UCSD-AML1 (cell line): ENCODE measurements at regions not wholly inside any gene's neighbourhood (a gene's known extent, or its start where the extent isn't known, plus 50 kb on each side); places are given as distances from the start of the nearest gene placed in this dataset.
A peak's percentile ranks its signal among the peaks of the same experiment; 100 is the strongest.
"Not testable (repeated sequence)": the region's sequence is repeated elsewhere in the genome, so short reads cannot be mapped to it uniquely, and the experiment has no call there.

ENCODE experiments used
- DNase-seq: peaks from one replicate; lab custom pipeline; 2025; ENCODE audit not compliant: unreplicated experiment; lab: John Stamatoyannopoulos, UW

- no peak for DNase-seq
Measured at GRCh38 chr1:213324859-213325258, 273.8 kb downstream of the RPS6KC1 start.

- DNase-seq = no peak
Measured at GRCh38 chr1:213325482-213325881, 274.4 kb downstream of the RPS6KC1 start.

- no peak for DNase-seq
Measured at GRCh38 chr1:213326281-213327016, 275.4 kb downstream of the RPS6KC1 start.

- peak; percentile 29 for DNase-seq
Measured at GRCh38 chr1:213327017-213327667, 276.1 kb downstream of the RPS6KC1 start.

DNA sequence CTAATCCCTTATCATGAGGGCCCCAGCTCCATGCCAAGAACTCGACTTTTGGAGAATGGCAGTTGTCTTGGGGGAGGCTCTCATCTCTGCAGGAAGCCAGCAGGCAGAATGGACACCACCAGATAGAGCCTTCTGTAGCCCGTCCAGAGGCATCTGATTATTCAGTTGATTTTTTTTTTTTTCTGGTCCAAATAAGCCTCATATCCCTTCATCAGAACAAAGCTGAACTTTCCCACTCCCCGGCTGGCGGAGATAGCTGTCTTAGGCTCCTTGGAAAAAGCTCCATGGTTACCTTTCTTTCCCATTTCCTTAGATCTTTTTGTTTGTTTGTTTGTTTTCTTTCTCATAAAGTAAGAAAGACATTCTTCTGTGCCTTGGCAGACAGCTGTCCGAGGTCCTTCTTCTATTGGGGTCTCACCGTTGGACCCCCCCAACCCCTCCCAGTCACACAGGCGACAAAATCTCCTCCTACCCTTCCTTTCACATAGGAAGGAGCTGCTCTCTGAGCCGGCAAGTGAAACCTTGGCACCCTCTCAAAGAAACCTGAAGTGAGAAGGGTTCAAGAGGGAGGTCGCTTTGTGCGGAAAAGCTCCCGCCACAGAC, 278.5 kb downstream of the RPS6KC1 start:
- no peak for DNase-seq

GRCh38 chr1:213330281-213330680, 279.2 kb downstream of the RPS6KC1 start:
- DNase-seq = no peak

GRCh38 chr1:213331631-213332175, 280.7 kb downstream of the RPS6KC1 start:
- no peak for DNase-seq

- DNase-seq = no peak
Measured at GRCh38 chr1:213332491-213332890, 281.4 kb downstream of the RPS6KC1 start.

DNA sequence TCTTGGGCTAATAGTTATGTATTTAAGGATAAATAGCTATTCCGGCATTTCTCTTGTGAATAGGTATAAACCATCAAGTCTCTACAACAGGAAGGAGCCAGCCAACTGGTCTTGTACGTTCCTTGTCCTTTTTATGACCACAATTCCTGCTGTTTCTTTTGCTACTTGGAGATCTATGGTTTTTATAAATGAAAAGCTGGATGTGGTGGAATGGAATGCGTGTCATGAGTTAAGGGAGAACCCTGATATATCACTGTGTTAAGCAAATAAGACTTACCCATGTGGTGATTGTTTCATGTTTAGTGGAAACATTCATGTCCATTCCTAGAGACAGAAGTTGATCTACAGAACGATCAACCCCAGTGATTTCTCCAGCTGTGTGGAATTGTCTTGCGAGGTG, 282.1 kb downstream of the RPS6KC1 start:
- no peak for DNase-seq

GRCh38 chr1:213335084-213335483, 284.0 kb downstream of the RPS6KC1 start:
- DNase-seq = no peak

DNA sequence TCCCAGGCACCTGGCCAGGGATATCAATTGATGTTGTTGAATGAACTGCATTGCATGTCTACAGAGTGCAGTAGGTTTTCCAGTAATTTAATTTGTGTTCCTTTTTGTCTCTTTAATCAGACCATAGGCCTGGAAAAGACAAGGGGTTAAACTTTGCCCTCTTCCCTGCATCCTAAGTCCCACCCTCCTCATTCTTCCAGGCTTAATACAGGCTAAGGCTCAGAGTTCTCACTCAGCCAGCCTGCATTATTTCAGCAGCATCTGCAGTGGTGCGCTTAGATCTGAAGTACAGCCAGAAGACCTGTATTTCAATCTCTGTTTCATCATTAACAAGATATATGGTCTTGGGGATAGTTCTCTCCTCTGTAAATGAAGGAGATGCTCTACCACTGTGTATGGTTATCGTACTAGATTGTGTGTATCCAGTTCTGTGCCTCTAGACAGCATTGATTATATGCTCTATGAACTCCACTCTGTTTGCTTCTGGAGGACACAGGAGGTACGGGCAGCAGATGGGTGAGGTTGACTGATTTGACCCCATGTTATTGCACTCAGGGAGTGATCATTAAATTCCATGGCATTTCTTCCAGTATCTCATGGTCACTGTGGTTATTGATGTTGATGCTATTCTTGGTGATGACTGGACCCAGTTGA, 286.1 kb downstream of the RPS6KC1 start:
- no peak for DNase-seq

- DNase-seq = no peak
Measured at GRCh38 chr1:213340593-213340992, 289.6 kb downstream of the RPS6KC1 start.

DNA sequence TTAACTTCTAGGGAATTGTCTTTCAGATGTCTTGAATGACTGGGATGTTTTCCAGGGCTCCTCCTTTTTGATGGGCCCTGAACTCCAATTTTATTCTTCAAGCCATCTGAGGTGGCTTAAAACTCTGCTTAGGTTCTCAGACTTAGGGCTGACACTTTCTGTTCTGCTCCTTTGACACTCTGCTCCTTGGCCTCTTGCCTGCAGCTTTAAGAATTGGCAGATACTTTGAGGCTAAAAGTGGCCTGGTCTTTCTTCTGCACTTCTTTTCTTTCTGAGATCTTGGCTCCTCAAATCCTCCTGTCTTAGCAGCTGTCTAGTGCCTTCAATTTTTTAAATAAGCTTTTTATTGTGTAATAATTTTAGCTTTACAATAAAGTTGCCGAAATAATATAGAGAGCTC, 294.6 kb downstream of the RPS6KC1 start:
- DNase-seq = no peak

GRCh38 chr1:213357403-213357802, 306.4 kb downstream of the RPS6KC1 start:
- no peak for DNase-seq

DNA sequence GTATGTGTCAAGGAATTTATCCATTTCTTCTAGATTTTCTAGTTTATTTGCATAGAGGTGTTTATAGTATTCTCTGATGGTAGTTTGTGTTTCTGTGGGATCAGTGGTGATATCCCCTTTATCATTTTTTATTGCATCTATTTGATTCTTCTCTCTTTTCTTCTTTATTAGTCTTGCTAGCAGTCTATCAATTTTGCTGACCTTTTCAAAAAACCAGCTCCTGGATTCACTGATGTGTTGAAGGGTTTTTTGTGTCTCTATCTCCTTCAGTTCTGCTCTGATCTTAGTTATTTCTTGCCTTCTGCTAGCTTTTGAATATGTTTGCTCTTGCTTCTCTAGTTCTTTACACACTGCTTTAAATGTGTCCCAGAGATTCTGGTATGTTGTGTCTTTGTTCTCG, 307.3 kb downstream of the RPS6KC1 start:
- DNase-seq = not testable (repeated sequence)

- DNase-seq = no peak
Measured at GRCh38 chr1:213362598-213362997, 311.6 kb downstream of the RPS6KC1 start.

DNA sequence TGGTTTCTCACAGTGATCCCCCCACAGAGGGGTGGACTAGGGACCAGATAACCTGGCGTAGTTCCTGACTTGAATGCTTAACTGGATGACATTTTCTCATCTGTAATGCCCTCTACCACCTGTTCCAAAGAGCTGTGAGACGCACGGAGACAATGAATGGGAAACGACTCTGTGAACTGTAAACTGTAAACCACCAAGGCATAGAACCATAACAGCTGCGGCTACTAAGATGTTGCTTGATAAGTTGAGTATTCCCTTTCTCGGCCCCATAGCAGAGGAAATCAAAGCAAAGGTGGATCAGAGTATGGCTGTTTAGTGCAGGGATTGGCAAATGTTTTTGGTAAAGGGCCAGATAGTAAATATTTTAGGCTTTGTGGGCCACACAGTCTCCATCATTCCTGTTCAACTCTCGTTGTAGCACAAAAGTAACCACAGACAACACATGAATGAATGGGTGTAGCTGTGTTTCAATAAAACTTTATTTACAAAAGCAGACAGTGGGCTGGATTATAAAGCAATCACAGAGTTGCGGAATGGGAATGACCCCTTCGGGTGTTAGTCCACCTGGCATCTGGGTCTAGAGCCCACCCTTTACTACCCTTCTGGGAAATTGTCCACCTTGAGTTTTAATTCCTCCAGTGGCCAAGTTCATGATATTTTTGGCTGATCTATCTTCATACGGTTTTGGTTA, 315.2 kb downstream of the RPS6KC1 start:
- DNase-seq = no peak

DNA sequence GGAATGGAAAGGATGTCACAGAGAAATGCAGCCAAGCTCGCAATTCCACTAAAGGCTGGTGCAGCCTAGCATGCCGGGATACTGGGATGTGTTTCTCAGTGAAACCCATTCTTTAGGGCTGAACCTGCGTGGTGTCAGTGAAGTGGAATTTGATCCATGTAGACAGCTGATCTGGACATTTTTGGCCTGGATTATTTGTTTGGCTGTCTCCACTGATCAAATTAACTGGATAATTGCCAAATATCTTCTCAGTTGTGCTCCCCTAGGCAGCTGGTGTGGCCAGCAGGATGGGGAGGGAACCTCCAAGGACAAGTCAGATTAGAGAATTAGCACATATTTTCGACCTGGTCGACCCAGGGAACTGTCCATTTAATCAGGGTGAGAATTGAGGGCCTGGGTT, 318.4 kb downstream of the RPS6KC1 start:
- DNase-seq = no peak

DNA sequence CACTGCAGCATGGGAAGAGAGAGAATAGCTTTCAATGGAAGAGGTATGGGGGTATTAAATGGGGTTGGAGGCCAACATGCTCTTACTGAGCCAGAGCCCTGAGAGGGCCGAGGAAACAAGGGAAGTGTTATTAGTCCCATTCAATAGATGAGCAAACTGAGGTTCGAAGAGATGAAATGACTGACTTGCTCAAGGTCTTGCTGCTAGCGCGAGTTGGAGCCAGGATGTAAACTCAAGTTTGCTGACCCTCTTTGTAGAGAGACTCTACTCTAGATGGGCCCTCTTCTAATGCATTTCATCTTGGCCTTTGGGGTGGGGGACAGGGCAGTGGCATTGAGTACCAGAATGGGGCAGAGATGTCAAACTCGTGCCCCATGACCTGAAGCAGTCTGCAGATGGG, 319.5 kb downstream of the RPS6KC1 start:
- no peak for DNase-seq

- DNase-seq = no peak
Measured at GRCh38 chr1:213371525-213371846, 320.4 kb downstream of the RPS6KC1 start.
